DMS53 treated with DMSO at 0.1 percent for 48 hours (cell line): ENCODE measurements at regions not wholly inside any gene's neighbourhood (a gene's known extent, or its start where the extent isn't known, plus 50 kb on each side); places are given as distances from the start of the nearest gene placed in this dataset.
"Not testable (repeated sequence)": the region's sequence is repeated elsewhere in the genome, so short reads cannot be mapped to it uniquely, and the experiment has no call there.

Experiments used
- DNase-seq: peaks from one replicate; lab custom pipeline; 2025; ENCODE audit not compliant: unreplicated experiment; lab: John Stamatoyannopoulos, UW

DNA sequence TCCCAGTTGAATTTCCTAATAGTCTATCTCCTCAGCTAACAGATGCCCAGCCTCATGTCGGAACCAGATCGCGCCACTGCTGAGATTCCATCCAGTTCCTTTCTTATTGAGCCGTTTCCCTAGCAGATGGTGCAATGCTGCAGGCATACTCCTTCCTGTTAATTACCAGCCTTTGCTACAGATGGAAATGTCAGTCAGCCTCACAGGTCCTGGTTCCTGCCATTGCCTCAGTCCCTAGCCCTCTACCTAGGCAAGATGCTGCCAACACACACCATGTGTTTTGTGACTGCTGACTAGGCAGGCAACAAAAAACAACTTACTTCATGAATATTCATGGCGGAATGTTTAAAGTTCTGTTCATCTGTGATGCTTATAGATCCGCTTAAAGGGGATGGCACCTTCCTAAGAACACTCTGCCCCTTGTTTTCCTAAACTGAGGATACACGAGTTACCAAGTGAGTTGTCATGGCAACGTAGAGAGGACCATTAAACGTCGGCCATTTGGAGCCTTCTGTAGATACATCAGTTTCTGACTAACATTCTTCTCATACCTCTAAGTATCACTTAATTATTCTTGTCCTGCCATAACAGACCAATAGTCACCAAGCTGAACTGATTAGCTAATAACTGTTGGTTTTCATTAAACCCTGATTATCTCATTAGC is 749.5 kb downstream of the RNF144A start:
- DNase-seq: no peak

DNA sequence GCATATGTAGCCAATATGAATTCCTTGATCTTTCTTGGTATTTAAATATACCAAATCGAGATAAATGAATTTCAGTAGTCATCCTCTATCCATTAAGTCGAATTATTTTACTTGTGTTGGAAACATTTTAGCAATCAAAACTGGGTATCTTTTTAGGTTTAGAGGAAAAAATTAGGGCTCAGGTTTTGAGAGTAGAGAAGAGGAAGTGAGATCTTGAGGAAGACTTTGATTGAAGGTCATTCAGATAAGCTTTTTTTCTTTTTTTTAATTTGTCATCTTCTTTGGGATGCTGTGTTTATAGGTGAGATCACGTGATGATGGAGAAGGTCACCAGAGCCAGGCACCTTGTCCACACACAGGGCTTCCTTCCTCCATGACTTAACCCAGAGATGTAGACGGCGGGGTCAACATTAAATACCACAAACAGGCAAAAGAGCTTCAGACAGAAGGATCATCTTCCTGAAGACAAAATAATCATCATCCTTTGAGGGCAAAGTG is 750.1 kb downstream of the RNF144A start:
- no peak for DNase-seq

DNA sequence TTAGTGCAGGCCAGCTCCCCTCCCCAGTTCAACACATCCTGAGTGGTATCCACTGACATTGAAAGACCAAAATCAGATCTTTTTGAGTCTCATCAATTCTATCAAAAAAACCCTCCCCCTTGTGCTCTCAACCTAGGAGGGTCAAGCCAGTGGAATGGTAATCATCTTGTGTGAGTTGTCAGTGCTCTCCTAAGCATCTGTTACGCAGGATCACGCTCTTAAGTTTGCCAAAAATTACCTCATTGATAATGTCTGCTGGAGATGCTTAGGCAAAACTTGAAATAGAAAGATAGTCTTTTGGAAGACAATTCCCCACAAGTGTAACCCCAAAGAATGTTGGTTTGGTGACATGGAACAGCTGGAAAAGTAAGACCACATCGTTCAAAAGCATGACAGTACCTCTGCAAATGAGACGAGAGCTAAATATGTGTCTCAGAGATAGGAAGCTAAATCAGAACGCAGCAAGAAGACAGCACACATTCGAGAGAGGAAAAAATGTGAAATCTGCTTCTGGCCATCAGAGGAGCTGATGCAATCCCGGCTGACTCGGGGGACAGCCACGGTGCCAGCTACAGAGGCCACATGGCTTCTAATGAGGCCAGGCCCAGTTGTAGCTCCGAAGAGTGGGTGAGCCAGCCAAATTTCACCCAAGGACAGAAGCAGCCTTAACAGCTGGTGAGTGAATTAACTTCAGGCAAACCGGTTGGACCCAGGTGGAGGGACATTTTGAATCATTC is 753.9 kb downstream of the RNF144A start:
- no peak for DNase-seq

DNA sequence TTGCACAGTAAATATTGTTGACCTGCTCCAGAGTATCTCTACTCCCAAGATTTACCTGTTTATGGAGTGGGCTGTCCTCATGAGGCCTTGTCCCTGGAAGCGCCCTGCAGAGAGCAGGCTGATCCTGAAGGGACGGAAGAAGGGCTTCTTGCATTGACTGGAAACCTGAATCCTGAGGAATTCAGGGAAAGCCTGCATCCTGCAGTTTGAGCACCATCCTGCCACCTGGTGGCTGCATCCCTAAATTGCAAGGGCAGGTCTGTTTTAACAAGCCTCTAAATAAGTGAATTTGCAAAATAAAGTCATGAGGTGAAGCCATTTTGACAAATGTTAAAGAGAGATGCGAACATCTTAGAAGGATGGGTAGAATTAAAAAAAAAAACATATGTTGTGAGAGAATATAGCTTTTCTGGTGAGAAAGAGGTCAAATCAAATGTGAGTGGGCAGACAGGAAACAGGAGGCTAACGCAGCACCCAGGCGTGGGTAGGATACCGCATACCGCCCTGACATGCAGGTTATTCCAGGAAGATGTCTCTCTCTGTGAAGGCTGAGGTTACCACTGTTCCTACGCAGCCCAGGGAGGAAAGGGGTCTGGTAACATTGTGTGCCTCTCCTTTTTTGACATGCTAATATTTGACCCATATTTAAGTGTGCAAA is 754.9 kb downstream of the RNF144A start:
- peak; percentile 2 for DNase-seq

DNA sequence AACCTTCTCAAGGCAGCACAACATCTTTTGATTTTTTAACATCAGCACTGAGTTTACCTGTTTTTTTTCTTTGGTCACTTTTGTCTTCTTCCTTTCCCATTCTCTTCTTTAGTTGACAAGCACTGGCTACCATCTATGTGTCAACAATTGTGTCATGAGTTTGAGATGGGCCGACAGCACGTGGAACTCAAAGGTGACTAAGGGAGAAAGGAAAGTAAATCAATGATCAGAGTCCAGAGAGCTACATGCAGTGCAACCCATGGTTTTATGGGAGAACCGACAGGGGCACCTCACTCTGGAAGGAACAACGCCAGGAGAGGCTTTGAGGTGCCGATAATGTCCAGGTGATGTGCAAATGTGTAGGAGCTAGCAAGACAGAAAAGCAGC is 755.5 kb downstream of the RNF144A start:
- no peak for DNase-seq

DNA sequence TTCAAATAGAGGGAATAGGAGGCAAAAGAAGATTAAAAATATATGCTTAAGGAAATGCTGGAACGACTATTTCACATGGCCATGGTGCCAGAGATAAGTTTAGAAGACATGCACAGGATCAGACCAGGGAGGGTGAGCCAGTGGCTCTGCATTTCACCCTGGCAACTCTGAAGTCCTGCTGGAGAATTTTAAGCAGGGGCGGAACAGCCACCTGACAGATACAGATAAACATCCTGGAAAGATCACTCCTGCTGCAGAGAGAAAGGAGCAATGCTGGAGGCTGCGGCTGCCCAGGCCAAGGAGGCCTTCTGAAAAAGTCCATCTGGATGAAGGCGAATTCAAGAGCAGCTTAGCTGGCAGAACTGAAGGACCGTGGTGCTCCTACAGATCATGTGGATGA is 755.9 kb downstream of the RNF144A start:
- no peak for DNase-seq

DNA sequence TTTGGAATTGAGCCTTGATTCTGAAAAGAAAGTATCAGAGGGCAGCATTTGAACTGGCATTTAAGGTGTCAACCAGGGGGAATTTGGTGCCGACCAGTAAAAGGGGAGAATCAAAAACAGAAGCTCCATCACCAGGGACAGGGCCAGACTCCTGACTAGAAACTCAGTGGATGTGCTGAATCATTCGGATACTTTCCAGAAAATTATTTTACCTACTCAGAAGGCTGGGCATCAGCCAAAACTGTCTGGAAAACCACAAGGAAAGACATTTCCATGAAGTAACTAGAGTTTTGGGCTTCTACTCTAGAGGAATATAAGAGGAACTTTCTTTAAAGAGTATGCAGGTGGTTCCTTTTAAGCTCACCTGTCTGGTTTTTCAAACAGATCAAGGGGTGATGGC is 756.6 kb downstream of the RNF144A start:
- DNase-seq: no peak

DNA sequence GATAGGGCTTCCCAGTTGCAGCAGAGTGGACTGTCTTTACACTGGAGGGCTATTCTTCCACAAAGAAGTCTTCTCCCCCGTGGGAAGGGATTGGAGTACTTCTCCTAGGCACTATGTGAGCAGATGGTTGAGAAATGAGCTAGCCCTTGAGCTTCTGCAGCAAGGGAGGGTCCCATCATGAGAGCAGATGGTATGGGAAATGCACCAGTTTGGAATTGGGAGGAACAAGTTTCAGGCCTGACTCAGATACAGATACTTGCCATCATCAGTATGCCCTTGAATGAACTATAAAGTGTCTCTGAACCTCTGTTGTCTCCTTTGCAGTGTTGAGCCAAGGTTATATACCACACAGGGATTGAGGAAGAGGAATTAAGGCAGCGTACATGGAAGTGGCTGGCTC is 757.4 kb downstream of the RNF144A start:
- DNase-seq: no peak

DNA sequence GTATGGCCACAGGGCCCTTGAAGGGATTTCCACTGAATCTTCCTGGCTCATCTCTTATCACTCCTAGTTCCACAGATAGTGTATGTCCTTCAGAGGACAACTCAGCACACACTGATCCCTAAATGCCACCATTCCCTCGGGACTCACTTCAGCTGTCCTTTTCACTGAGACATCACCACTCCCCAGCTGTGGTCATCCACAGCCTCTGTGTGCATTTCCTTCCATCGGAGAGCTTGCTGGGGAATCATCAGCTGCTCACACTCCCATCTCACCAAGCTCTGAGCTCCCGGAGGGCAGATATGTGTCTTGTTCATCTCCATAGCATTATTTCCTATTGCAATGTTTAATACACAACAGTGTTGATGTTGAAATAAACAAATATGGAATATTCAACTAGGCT is 759.5 kb downstream of the RNF144A start:
- DNase-seq: no peak

DNA sequence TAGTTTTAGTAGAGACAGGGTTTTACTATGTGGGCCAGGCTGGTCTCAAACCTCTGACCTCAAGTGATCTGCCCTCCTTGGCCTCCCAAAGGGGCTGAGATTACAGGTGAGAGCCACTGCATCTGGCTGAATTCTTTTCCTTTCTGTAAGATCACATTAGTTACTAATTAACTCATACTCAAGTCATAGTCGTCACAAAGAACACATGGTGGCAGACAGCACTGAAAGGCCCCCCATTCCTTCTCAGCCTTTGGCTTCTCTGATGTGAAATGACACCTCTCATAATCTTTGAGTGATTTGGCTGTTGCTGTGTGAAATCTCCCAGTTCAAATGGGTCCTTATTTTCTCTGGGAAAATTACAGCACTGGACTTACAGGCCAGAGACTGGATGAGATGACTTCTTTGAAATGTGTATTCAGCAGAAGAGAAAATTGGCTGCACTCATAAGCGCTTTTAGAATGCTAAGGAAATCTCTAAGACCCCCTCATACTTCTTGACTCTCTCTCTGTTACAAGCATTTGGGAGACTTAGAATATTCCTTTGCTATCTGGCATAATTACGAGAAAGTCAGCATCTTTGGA is 764.8 kb downstream of the RNF144A start:
- peak; percentile 10 for DNase-seq

DNA sequence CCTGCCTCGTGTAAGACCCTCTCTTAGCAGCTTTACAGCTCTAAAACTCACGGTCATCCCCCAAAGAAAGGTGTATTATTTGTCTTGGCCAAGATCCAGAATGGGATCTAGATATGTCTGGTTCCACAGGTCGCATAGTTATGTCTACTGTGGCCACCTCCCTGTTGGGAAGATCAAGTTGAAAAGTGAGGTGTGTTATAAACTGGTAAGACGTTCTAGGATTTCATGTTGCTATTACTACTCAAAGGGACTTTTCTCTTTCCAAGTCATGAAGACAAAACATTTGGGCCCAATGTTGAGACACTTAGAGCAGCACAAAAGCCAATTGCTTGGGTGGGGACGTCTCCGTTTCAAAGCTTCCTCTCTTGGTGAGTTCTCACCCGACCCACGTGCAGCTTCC is 766.0 kb downstream of the RNF144A start:
- no peak for DNase-seq

DNA sequence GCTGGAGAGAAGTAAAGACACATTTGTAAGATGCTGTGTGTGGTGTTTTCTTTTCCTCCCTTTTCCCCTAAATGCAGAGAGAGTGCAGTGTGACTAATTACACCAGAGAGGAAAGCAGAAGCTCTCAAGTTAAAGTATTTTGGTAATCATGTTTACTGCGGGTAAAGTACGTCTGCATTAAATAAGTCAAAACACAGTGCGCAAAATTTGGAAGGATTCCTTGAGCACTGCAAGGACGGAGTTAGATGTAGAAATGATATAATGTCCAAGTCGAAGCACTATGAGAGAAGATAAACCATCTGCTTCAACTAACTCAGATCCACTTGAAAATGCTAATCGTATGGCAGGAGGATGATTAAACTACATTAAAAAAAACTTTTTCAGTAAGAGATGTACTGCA is 766.5 kb downstream of the RNF144A start:
- DNase-seq: no peak

DNA sequence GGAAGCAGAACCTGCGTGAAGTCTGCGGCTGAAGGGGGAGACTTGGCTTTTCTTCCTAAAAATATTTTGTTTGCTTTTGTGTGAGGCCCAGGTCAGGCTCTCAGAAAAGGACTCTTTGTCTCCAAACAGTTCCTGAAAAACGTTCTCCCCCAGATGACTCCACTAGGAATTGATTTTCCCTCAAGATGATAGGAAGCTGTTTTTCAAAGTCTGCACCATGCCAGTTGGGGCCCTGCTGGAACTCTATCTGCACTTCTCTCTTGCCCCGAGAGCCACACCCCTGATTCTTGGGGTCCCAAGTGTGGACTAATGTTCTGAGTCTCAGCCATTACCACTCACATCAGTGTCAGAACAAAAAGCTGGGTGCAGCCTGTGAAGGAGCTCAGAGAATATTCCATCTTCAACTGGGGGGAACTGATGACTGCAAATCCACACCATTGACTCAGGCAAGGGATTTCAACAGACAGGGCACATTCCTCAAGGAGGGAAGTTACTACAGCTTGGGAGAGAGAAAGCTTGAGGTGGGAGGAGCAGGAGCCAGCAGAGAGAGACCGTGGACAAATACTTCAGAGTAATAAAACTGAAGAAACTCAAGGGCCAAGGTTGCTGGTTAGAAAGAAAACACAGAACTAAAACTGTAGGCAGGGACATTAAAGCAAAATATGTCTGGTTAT is 768.3 kb downstream of the RNF144A start:
- DNase-seq: no peak

DNA sequence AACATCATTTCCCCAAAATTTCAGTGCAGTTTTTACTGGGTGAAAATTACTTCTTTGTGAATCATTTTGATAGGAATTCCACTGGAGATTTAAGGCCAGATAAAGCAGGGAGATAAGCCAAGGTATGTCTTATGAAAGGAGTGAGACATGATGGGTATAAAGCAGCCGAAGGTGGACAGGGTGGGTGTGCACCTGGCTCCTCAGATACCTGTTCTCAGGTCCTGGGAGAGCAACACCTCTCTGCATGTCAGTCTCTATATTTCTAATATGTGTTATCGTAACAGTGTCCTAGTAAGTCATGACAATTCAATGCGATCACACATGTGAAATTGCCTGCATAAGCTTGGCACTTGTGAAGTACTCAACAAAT is 768.8 kb downstream of the RNF144A start:
- DNase-seq: no peak

DNA sequence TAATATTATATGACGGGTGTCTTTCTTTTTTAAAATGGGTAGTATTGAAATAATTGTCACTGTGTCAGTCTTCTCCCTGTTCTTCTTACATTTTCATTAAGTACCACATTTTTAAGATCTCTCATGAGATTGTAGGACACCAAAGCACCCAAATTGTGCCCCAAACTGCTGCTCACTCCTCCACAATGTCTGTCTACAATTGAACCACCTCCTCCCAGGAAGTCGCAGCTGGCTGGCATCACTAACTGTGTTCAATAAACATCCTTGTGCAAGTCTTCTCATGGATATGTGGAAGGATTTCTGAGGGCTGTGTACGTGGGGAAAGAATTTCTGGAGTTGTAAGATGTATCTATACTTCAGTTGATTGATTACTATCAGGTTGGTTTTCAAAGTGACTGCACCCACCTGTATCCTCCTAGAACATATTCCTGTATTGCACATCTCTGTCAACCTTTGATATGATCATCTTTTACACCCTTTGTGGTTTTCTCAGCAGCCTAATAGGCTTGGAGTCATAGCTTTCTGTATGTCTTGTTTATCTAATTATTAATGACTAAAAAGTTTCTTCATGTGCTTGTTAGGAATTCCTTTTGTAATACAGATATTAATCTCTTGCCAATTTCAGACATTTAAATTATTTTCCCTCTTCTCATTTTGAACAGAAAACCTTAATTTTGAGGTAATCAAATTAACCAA is 774.9 kb downstream of the RNF144A start:
- DNase-seq: no peak

DNA sequence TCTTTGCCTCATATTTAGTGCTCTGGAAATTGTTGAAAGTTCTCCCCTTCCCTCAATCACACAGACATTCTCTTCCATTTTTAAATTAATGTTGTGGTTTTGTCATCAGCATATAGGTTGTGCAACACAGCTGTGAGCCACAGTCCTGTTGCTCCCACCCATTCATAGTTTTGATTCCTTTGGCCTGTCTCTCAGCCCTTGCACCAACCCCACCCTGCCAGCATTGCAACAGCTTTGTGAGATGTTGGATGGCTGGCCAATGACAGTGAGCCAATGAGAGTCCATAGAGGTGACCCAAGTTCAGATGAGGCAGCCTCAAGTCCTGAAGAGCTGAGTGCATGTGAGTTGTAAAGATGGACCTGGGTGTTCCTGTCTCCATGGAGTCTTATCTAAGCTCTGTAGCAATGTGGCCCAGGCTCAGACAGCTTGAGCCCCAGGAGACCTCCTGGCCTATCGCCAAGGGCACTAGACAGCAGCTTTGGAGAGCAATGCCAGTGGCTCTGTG is 775.5 kb downstream of the RNF144A start:
- no peak for DNase-seq

DNA sequence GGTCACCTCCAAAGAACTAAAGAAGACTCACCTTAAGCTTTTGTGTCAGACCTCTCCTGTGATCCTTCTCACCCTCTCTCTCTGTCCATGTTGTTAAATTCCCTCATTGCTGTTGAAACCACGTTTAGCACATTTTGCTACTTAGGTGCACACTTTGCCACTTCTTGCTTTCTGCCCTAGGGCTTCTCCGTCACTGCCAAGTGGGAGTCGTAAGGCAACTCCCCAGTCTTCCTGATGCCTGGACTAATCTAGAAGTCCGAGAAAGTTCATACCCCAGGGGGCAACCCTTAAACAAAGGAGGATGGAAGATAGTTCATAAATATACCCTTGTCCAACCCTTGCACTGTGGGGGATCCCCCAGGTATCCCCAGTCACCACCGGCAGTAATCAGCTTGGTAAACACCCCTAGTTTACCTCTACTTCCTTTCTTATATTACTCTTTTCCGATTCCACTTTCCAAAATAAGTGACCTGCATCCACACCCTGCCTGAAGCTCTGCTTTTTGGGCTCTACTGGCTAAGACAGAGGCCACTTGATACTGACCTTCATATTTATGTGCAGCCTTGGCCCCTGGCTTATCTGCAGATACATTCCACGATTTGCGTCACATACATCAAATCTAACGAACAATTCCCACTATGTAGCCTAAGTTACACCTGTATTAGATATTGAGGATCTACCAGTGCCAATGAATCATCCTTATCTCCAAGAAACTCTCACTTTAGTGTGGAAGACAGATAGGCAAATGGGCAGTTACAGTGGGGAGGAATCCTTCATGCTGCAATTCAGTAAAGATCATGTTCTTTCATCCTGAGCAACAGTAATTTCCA is 776.2 kb downstream of the RNF144A start:
- DNase-seq: no peak

DNA sequence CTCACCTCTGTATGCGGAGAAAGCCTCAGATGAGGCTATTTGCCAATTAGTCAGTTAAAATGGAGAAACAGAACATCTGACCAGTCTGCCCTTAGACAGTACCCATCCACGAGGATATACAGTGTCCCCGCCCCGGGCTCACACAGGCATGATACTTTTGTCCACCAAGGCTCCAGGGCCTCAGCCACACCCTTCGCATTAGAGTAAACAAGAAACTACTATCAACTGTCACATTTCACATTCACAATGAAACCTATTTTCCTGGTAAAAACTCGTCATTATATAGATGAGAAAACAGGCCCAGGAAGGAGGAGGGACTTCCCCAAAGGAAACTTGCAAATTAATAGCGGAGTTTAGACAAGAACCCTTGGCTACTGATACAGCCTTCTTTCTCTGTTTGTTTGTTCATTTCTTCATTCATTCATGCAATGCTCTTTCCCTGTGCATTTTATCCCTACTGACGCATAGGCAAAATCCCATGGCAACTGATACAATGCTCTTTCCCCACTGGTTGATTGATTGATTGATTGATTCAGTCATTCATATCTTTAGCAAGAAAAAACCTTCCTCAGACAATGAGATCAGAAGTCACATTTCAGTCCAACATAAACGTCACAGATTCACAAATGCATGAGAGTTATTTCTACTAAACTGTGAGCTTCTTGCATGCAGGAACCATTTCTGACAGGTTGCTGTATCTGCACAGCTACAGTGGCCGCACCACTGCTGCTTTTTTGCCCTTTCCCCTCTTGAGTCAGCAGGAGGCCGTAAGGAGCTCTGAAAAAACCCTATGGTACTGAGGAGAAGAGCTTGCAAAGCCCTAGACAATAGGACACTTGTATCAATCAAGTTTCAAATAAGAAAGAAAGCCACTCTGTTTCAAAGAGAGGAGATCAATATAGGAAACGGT is 777.1 kb downstream of the RNF144A start:
- no peak for DNase-seq

DNA sequence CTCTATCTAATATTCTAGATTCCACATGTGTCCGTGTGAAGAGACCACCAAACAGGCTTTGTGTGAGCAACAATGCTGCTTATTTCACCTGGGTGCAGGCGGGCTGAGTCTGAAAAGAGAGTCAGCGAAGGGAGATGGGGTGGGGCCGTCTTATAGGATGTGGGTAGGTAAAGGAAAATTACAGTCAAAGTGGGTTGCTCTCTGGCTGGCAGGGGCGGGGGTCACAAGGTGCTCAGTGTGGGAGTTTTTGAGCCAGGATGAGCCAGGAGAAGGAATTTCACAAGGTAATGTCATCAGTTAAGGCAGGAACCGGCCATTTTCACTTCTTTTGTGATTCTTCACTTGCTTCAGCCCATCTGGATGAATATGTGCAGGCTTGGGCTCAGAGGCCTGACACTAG is 779.3 kb downstream of the RNF144A start:
- not testable (repeated sequence) for DNase-seq
